Pancreas (tissue), 10 donors: ENCODE measurements at regions not wholly inside any gene's neighbourhood (a gene's known extent, or its start where the extent isn't known, plus 50 kb on each side); places are given as distances from the start of the nearest gene placed in this dataset.

Source experiments
- ATAC-seq, 4 donors: fragments of 200-7000 bp; cut with Tn5 transposase; one replicate each; pipeline versions ENCODE4 v1.8.0 to v1.9.1; 2020; ENCODE audit warnings: mild to moderate bottlenecking in 4 of 4, moderate library complexity in 4 of 4
- DNase-seq, 6 donors: peaks; one replicate each; pipeline ENCODE4 v3.0.0-alpha.2; 2020
- FAIRE-seq: peaks from 2 replicates; lab custom pipeline; 2012; peaks lifted over from hg19 to GRCh38; lab: Jason Lieb, UNC
- H3K27ac ChIP-seq, 4 donors: fragments of 200-600 bp; sonication (generic); 1 replicate in 3 of 4; 2 replicates in 1 of 4; pipeline versions ENCODE4 v1.5.0 to v1.8.0; 2020
- H3K27me3 ChIP-seq, 4 donors: fragments of 200-600 bp; one replicate each; pipeline ENCODE4 v1.8.0; 2021
- H3K36me3 ChIP-seq, 3 donors: fragments of 200-600 bp; sonication (generic) in 1 of 3; one replicate each; pipeline versions ENCODE4 v1.5.0 to v1.8.0; 2020 to 2021
- H3K4me1 ChIP-seq, 3 donors: fragments of 200-600 bp; one replicate each; pipeline ENCODE4 v1.8.0; 2021
- H3K4me3 ChIP-seq, 4 donors: fragments of 200-600 bp; sonication (generic) in 2 of 4; one replicate each; pipeline versions ENCODE4 v1.5.0 to v1.8.0; 2020 to 2021
- H3K9me3 ChIP-seq, 4 donors: fragments of 200-600 bp; one replicate each; pipeline ENCODE4 v1.8.0; 2021
- CTCF ChIP-seq, 4 donors: fragments of 200-600 bp; sonication (generic) in 3 of 4; IDR thresholded peaks; one replicate each; pipeline versions ENCODE4 v1.5.0 to v1.8.0; 2021; ENCODE audit warnings: antibody characterized with exemption in 4 of 4
- WGBS, 2 donors: extraction: QIAGEN DNeasy Blood & Tissue Kit; methylation state at CpG; one replicate each; pipeline ENCODE4 v1.1.7; 2013; 5-methylcytosine and 5-hydroxymethylcytosine counted together
- intact Hi-C, 3 donors: fragments of 100-400 bp; cut with DNase I; formaldehyde crosslinking; loops; one replicate each; pipeline versions ENCODE4 v1.11.1 to v1.14.2; 2022
- donor health status: healthy with polysubstance abuse.
- donor health status: DM: no; HTN: no; CAD: no; lungs with moderate emphysema.
- donor health status: DM: no; HTN: no; CAD: no.
- donor health status: control.
- donor health status: control.
- donor health status: Bipolar disorder and iron deficiency.
- donor health status: DM: yes; HTN: yes; CAD: no.
- donor health status: DM: no; HTN: no; CAD: no.
- donor health status: DM: no; HTN: no; CAD: no.
- donor health status: DM: yes; HTN: yes; CAD: no.

GRCh38 chr2:221845021-221845365, 272.9 kb upstream of the EPHA4 start:
- no peak for FAIRE-seq
- no peak for DNase-seq
- WGBS, 2 donors: 61 to 64% methylated on average over 2 of the region's 2 CpGs
- no peak for ATAC-seq
- intact Hi-C loops: no loop called here
- TF ChIP-seq CTCF (IDR thresholded peaks at IDR 0.05): no peak
- Histone ChIP-seq H3K4me3 (no peak overlapping the region), H3K4me1 (no peaks in the 10 kb centered on the region), H3K36me3 (no peaks in the 10 kb centered on the region), H3K27ac (no peak overlapping the region), H3K9me3 (no peaks in the 10 kb centered on the region), H3K27me3 (no peaks in the 10 kb centered on the region)

GRCh38 chr2:221844212-221845020, 272.3 kb upstream of the EPHA4 start:
- intact Hi-C loops: no loop called here
- FAIRE-seq (no peak), DNase-seq (no peak), ATAC-seq (no peak)
- Histone ChIP-seq H3K9me3 (no peaks in the 10 kb centered on the region), H3K4me3 (no peak overlapping the region), H3K27ac (no peak overlapping the region), H3K4me1 (no peaks in the 10 kb centered on the region), H3K27me3 (no peaks in the 10 kb centered on the region), H3K36me3 (no peaks in the 10 kb centered on the region)
- 31 to 41% methylated on average over 2 of the region's 2 CpGs for WGBS, 2 donors
- no peak for TF ChIP-seq CTCF (IDR thresholded peaks at IDR 0.05)

DNA sequence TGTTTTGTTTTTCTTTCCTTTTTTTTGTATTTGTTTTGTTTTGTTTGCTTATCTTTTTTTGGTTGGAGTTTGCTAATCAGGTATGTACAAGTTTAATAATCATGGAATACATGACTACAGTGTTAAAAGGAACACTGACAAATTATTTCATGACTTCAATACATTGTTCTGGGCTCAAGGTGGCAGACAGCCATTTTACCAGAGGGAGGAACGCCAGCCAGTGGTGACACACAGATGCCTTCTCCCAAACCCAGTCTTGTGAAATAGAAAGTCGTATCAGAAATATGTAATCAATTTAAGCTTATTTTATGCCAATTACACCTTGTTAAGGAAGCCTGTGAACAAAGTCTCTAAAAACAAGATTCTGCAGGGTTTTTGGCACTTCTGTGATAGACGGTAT, 264.0 kb upstream of the EPHA4 start:
- Histone ChIP-seq H3K9me3 (no peaks in the 10 kb centered on the region), H3K27ac (no peak overlapping the region), H3K36me3 (no peaks in the 10 kb centered on the region), H3K4me3 (no peak overlapping the region), H3K4me1 (no peaks in the 10 kb centered on the region), H3K27me3 (peaks cover 0 to 3% (median 0%) of the 10 kb centered on the region in 4 donors)
- DNase-seq (peak in 1 of 6 donors; percentile 9), FAIRE-seq (no peak), ATAC-seq (peak in 1 of 4 donors; percentile 37)
- intact Hi-C loops: no loop called here
- TF ChIP-seq CTCF (IDR thresholded peaks at IDR 0.05): no peak
- 37 to 50% methylated on average over 3 of the region's 3 CpGs for WGBS, 2 donors

GRCh38 chr2:221833966-221834365, 261.9 kb upstream of the EPHA4 start:
- WGBS, 2 donors: 53 to 63% methylated on average over 2 of the region's 2 CpGs
- FAIRE-seq: no peak
- DNase-seq: no peak

More at GRCh38 chr2:221833966-221834365, 261.9 kb upstream of the EPHA4 start:
- intact Hi-C loops: no loop called here
- no peak overlapping the region for H3K4me3 ChIP-seq
- H3K36me3 ChIP-seq: no peaks in the 10 kb centered on the region
- no peak for TF ChIP-seq CTCF (IDR thresholded peaks at IDR 0.05)
- H3K9me3 ChIP-seq: no peaks in the 10 kb centered on the region
- ATAC-seq: no peak
- H3K4me1 ChIP-seq: no peaks in the 10 kb centered on the region
- peaks cover 0 to 3% (median 0%) of the 10 kb centered on the region in 4 donors for H3K27me3 ChIP-seq
- no peak overlapping the region for H3K27ac ChIP-seq
